WTC11 (cell line): ENCODE measurements at regions not wholly inside any gene's neighbourhood (a gene's known extent, or its start where the extent isn't known, plus 50 kb on each side); places are given as distances from the start of the nearest gene placed in this dataset.

Experiments used
- ATAC-seq: fragments of 200-7000 bp; cut with Tn5 transposase; 2 replicates; pipeline ENCODE4 v1.10.0; 2021; ENCODE audit warnings: mild to moderate bottlenecking, moderate library complexity
- CTCF ChIA-PET: fragments of 300-600 bp; sonication (Branson Sonifier 250); formaldehyde crosslinking; loops from one replicate; lab custom pipeline; 2021; ENCODE audit warnings: antibody characterized with exemption; lab: Charles Lee
- POLR2A ChIA-PET: fragments of 350-600 bp; sonication (Branson Sonifier 250); formaldehyde crosslinking; loops from one replicate; lab custom pipeline; 2021; ENCODE audit warnings: antibody characterized with exemption; lab: Charles Lee
- DNase-seq: peaks from one replicate; pipeline ENCODE4 v3.0.0; 2021; ENCODE audit warnings: low spot score
- H3K27ac Mint-ChIP-seq: 2 replicates; pipeline ENCODE4 v1.8.0; 2021; ENCODE audit warnings: mixed read lengths
- H3K27me3 Mint-ChIP-seq: 2 replicates; pipeline ENCODE4 v1.8.0; 2021; ENCODE audit warnings: low read depth, mild to moderate bottlenecking, moderate library complexity, mixed read lengths
- H3K36me3 Mint-ChIP-seq: 2 replicates; pipeline ENCODE4 v1.8.0; 2021; ENCODE audit warnings: mixed read lengths
- H3K4me1 Mint-ChIP-seq: 2 replicates; pipeline ENCODE4 v1.8.0; 2022; ENCODE audit warnings: mixed read lengths
- H3K4me3 Mint-ChIP-seq: 2 replicates; pipeline ENCODE4 v1.8.0; 2021; ENCODE audit warnings: mild to moderate bottlenecking, moderate library complexity, mixed read lengths
- H3K9me3 Mint-ChIP-seq: 2 replicates; pipeline ENCODE4 v1.8.0; 2021; ENCODE audit warnings: mixed read lengths
- ATF1 ChIP-seq: sonication (generic); formaldehyde crosslinking; IDR thresholded peaks from 2 replicates; pipeline ENCODE4 v1.8.1; 2023; ENCODE audit warnings: mild to moderate bottlenecking, moderate library complexity, missing genetic modification reagents
- CBFB ChIP-seq: sonication (generic); formaldehyde crosslinking; IDR thresholded peaks from 2 replicates; pipeline ENCODE4 v1.8.1; 2022; ENCODE audit warnings: mild to moderate bottlenecking, low read depth, missing genetic modification reagents
- EMX1 ChIP-seq: fragments of 250-450 bp; sonication (Bioruptor Pico); IDR thresholded peaks from 2 replicates; pipeline ENCODE4 v1.8.0; 2021; ENCODE audit warnings: mild to moderate bottlenecking
- ETV6 ChIP-seq: sonication (generic); formaldehyde crosslinking; IDR thresholded peaks from 2 replicates; pipeline ENCODE4 v1.8.1; 2022; ENCODE audit warnings: mild to moderate bottlenecking, missing genetic modification reagents
- FOXK1 ChIP-seq: sonication (generic); formaldehyde crosslinking; IDR thresholded peaks from 2 replicates; pipeline ENCODE4 v1.8.0; 2022; ENCODE audit warnings: mild to moderate bottlenecking, moderate library complexity, missing genetic modification reagents
- JAZF1 ChIP-seq: fragments of 250-450 bp; sonication (Bioruptor Pico); IDR thresholded peaks from 2 replicates; pipeline ENCODE4 v1.9.0; 2021; ENCODE audit warnings: moderate library complexity, mild to moderate bottlenecking, inconsistent platforms
- JUN ChIP-seq: sonication (generic); formaldehyde crosslinking; IDR thresholded peaks from 2 replicates; pipeline ENCODE4 v1.8.0; 2023; ENCODE audit warnings: mild to moderate bottlenecking, missing genetic modification reagents
- NFYB ChIP-seq: sonication (generic); formaldehyde crosslinking; conservative IDR thresholded peaks from 2 replicates; pipeline ENCODE4 v1.8.0; 2022; ENCODE audit warnings: low read depth, missing genetic modification reagents
- NR1H2 ChIP-seq: sonication (generic); formaldehyde crosslinking; IDR thresholded peaks from 2 replicates; pipeline ENCODE4 v1.9.0; 2021; ENCODE audit warnings: mild to moderate bottlenecking, moderate library complexity, missing genetic modification reagents
- OVOL2 ChIP-seq: fragments of 250-450 bp; sonication (Bioruptor Pico); IDR thresholded peaks from 2 replicates; pipeline ENCODE4 v1.9.0; 2021; ENCODE audit warnings: mild to moderate bottlenecking, borderline replicate concordance
- TEAD4 ChIP-seq: sonication (generic); formaldehyde crosslinking; IDR thresholded peaks from 2 replicates; pipeline ENCODE4 v1.8.0; 2022; ENCODE audit warnings: mild to moderate bottlenecking, missing genetic modification reagents
- TP53 ChIP-seq: sonication (generic); formaldehyde crosslinking; IDR thresholded peaks from 2 replicates; pipeline ENCODE4 v1.8.1; 2023; ENCODE audit warnings: mild to moderate bottlenecking, missing genetic modification reagents
- ZNF232 ChIP-seq: sonication (generic); formaldehyde crosslinking; IDR thresholded peaks from 2 replicates; pipeline ENCODE4 v1.8.0; 2022; ENCODE audit warnings: mild to moderate bottlenecking, missing genetic modification reagents
- ZNF416 ChIP-seq: fragments of 250-450 bp; sonication (Bioruptor Pico); IDR thresholded peaks from 2 replicates; pipeline ENCODE4 v1.9.0; 2021; ENCODE audit warnings: mild to moderate bottlenecking, inconsistent platforms
- ZNF423 ChIP-seq: fragments of 250-450 bp; sonication (Bioruptor Pico); IDR thresholded peaks from 2 replicates; pipeline ENCODE4 v2.1.2; 2022; ENCODE audit warnings: mild to moderate bottlenecking, moderate library complexity
- TF ChIP-seq, protein P1 (sequence below): sonication (generic); formaldehyde crosslinking; IDR thresholded peaks from 2 replicates; pipeline ENCODE4 v1.8.0; 2023; ENCODE audit warnings: missing genetic modification reagents
- TF ChIP-seq, protein P2 (sequence below): sonication (generic); formaldehyde crosslinking; IDR thresholded peaks from 2 replicates; pipeline ENCODE4 v1.8.0; 2022; ENCODE audit warnings: mild to moderate bottlenecking, missing genetic modification reagents
- TF ChIP-seq, protein P3 (sequence below): sonication (generic); formaldehyde crosslinking; IDR thresholded peaks from 2 replicates; pipeline ENCODE4 v1.8.0; 2022; ENCODE audit warnings: mild to moderate bottlenecking, missing genetic modification reagents
- TF ChIP-seq, protein P4 (sequence below): sonication (generic); formaldehyde crosslinking; conservative IDR thresholded peaks from 2 replicates; pipeline ENCODE4 v1.8.1; 2022; ENCODE audit warnings: mild to moderate bottlenecking, missing genetic modification reagents
- TF ChIP-seq, protein P5 (sequence below): sonication (generic); formaldehyde crosslinking; IDR thresholded peaks from 2 replicates; pipeline ENCODE4 v1.8.0; 2023; ENCODE audit warnings: mild to moderate bottlenecking, missing genetic modification reagents

DNA sequence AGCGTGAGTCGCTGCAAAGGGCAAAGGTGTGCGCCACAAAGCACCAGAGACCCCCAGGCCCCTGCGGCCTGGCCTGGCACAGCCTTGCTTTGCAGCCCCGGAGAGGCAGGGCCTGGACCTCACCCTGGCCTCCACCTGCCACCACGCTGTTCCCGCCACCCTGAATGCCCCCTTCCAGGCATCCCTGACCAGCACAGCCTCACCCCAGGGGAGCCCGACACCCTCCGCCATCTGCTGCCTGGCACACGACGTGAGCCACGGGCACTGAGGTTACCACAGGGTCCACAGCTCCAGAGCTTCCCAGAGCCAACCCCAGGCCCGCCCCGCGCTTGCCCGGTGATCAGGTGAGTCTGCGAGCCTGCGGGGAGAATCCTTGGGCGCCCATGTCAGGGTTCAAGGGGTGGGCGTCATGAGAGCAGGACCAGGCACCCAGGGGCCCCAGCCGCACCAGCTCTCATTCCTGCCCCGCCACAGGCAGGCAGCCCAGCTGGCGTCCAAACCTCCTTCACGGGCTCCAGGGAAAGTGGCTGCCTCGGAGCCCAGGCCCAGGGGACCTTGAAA, 171.3 kb downstream of the BRD1 start:
- no peak for ATAC-seq
- POLR2A ChIA-PET = no interaction called here
- TF ChIP-seq ATF1 = no peak
- TF ChIP-seq, protein P1, sequence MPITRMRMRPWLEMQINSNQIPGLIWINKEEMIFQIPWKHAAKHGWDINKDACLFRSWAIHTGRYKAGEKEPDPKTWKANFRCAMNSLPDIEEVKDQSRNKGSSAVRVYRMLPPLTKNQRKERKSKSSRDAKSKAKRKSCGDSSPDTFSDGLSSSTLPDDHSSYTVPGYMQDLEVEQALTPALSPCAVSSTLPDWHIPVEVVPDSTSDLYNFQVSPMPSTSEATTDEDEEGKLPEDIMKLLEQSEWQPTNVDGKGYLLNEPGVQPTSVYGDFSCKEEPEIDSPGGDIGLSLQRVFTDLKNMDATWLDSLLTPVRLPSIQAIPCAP = no peak
- no peak for TF ChIP-seq ZNF232 (CRISPR knock-in tag)
- TF ChIP-seq, protein P2, sequence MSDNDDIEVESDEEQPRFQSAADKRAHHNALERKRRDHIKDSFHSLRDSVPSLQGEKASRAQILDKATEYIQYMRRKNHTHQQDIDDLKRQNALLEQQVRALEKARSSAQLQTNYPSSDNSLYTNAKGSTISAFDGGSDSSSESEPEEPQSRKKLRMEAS (CRISPR knock-in tag) = no peak
- TF ChIP-seq CBFB (CRISPR knock-in tag) = no peak
- TF ChIP-seq EMX1 (CRISPR knock-in tag) = no peak
- no peak for TF ChIP-seq TEAD4
- TF ChIP-seq NFYB (CRISPR knock-in tag) = no peak
- no peak for TF ChIP-seq JUN (CRISPR knock-in tag)
- no peak for TF ChIP-seq TP53

DNA sequence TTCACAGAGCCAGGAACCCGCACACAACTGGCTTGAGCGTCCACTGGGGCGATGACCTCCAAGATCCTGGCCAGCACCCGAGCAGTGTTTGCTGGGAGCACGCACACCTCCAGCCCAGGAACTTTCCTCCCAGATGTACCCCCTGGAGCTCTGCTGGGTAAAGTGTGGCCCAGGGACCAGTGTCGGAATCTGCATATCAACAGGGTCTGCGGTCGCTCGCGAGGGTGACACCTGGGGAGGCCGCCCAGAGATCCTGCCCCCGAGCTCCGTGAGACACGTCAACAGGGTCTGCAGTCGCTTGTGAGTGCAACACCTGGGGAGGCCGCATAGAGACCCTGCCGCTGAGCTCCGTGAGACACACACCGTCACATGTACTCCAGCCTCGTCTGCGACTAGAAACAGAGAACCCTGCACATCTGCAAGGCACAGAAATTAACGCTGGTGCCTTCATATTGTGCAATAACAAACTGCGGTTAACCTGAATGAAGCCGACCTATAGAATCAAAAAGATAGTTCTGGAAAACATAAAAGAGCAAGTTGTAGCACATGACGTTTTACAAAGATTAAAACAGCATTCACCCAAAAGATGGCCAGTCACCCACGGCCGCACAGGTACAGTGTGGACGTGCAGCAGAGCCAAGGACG, 172.4 kb downstream of the BRD1 start:
- DNase-seq = no peak
- Mint-ChIP-seq H3K9me3 (no peaks in the 10 kb centered on the region), H3K27me3 (no peaks in the 10 kb centered on the region; the same call in 1 of the 2 replicates), H3K4me3 (no peak overlapping the region), H3K27ac (no peak overlapping the region), H3K4me1 (peaks cover 34% of the 10 kb centered on the region), H3K36me3 (no peaks in the 10 kb centered on the region)
- ChIA-PET POLR2A (no interaction called here), CTCF (interaction anchor here (1.1 to 2.4 kb wide), 2 partner anchors 23 to 47 kb away, joined by 4 to 11 read pairs; no protein-coding TSS in a partner anchor)
- ATAC-seq = no peak
- TF ChIP-seq, protein P3, sequence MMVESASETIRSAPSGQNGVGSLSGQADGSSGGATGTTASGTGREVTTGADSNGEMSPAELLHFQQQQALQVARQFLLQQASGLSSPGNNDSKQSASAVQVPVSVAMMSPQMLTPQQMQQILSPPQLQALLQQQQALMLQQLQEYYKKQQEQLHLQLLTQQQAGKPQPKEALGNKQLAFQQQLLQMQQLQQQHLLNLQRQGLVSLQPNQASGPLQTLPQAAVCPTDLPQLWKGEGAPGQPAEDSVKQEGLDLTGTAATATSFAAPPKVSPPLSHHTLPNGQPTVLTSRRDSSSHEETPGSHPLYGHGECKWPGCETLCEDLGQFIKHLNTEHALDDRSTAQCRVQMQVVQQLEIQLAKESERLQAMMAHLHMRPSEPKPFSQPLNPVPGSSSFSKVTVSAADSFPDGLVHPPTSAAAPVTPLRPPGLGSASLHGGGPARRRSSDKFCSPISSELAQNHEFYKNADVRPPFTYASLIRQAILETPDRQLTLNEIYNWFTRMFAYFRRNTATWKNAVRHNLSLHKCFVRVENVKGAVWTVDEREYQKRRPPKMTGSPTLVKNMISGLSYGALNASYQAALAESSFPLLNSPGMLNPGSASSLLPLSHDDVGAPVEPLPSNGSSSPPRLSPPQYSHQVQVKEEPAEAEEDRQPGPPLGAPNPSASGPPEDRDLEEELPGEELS = 0 out of 2 replicates have a peak, but pooled peaks have one; percentile 15
- no peak for TF ChIP-seq OVOL2 (CRISPR knock-in tag)
- peak; percentile 37; the same call in 1 of the 2 replicates for TF ChIP-seq ZNF423 (CRISPR knock-in tag)

More for the DNA sequence above, 171.3 kb downstream of the BRD1 start:
- H3K9me3 Mint-ChIP-seq = no peaks in the 10 kb centered on the region
- CTCF ChIA-PET = interaction anchor here (0.7 to 2.6 kb wide), 3 partner anchors 13 to 45 kb away, joined by 4 to 6 read pairs (median 4); no protein-coding TSS in a partner anchor
- H3K4me1 Mint-ChIP-seq = peaks cover 34% of the 10 kb centered on the region
- no peaks in the 10 kb centered on the region for H3K36me3 Mint-ChIP-seq
- H3K27me3 Mint-ChIP-seq = no peaks in the 10 kb centered on the region; the same call in 1 of the 2 replicates
- H3K27ac Mint-ChIP-seq = no peak overlapping the region
- H3K4me3 Mint-ChIP-seq = no peak overlapping the region
- no peak for DNase-seq

DNA sequence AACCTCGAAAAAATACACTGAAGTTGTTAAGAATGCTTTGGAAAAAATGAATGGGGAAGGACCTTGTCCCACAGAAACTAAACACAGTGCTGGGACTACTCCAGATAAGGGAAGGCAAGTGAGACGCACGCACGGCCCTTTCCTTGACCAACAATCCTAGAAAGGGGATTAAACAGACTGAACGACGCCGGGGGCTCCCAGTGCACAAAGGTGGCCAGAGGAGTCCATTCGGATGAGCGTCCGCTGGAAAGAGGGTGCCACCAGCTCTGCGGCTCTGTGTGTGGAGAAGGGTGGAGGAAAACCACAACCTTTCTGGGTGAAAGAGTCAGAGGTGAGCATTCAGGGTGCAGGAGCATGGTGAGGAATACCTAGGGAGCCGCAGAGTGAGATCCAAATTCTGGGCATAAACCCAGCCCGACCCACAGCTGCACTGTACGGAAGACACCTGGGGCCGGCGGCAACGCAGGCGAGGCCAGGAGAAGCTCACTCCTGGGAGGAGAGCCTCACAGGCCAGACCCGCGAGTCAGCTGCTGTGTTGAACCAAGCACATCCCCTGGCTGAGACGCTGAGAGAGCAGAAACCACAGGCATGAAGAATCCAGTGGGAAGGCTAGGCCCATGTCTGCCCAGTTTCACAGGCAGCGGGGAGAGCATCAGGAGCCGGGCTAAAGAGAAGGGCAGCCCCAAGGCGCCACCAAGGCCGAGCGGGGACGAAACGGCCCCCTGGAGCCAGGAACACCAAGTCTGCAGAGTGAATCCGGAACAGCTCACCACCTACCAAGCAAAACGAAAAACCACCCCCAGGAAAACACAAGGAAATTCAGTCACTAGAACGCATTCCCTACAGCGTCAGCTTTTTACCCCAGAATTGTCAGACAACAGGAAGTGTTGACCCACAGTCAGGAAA, 177.1 kb downstream of the BRD1 start:
- DNase-seq = no peak
- ChIA-PET CTCF (interaction anchor here (1.2 to 2.3 kb wide), 4 partner anchors 18 to 604 kb away, joined by 3 to 8 read pairs (median 4); no protein-coding TSS in a partner anchor), POLR2A (no interaction called here)
- H3K36me3 Mint-ChIP-seq = no peaks in the 10 kb centered on the region
- ATAC-seq = no peak
- H3K27ac Mint-ChIP-seq = no peak overlapping the region
- H3K27me3 Mint-ChIP-seq = no peaks in the 10 kb centered on the region; the same call in 1 of the 2 replicates
- H3K9me3 Mint-ChIP-seq = no peaks in the 10 kb centered on the region
- H3K4me3 Mint-ChIP-seq = no peak overlapping the region
- TF ChIP-seq NR1H2 (no peak), JAZF1 (CRISPR knock-in tag) (no peak), EMX1 (CRISPR knock-in tag) (no peak), ZNF416 (CRISPR knock-in tag) (no peak), FOXK1 (no peak), ETV6 (no peak)
- TF ChIP-seq, protein P4, sequence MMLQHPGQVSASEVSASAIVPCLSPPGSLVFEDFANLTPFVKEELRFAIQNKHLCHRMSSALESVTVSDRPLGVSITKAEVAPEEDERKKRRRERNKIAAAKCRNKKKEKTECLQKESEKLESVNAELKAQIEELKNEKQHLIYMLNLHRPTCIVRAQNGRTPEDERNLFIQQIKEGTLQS = no peak
- TF ChIP-seq, protein P5, sequence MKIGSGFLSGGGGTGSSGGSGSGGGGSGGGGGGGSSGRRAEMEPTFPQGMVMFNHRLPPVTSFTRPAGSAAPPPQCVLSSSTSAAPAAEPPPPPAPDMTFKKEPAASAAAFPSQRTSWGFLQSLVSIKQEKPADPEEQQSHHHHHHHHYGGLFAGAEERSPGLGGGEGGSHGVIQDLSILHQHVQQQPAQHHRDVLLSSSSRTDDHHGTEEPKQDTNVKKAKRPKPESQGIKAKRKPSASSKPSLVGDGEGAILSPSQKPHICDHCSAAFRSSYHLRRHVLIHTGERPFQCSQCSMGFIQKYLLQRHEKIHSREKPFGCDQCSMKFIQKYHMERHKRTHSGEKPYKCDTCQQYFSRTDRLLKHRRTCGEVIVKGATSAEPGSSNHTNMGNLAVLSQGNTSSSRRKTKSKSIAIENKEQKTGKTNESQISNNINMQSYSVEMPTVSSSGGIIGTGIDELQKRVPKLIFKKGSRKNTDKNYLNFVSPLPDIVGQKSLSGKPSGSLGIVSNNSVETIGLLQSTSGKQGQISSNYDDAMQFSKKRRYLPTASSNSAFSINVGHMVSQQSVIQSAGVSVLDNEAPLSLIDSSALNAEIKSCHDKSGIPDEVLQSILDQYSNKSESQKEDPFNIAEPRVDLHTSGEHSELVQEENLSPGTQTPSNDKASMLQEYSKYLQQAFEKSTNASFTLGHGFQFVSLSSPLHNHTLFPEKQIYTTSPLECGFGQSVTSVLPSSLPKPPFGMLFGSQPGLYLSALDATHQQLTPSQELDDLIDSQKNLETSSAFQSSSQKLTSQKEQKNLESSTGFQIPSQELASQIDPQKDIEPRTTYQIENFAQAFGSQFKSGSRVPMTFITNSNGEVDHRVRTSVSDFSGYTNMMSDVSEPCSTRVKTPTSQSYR (CRISPR knock-in tag) = no peak
- peaks cover 15% of the 10 kb centered on the region for H3K4me1 Mint-ChIP-seq
